K562 (cell line): ENCODE measurements at regions not wholly inside any gene's neighbourhood (a gene's known extent, or its start where the extent isn't known, plus 50 kb on each side); places are given as distances from the start of the nearest gene placed in this dataset.
A peak's percentile ranks its signal among the peaks of the same experiment; 100 is the strongest.
"Not testable (repeated sequence)": the region's sequence is repeated elsewhere in the genome, so short reads cannot be mapped to it uniquely, and the experiment has no call there.

Experiments used
- ATAC-seq: fragments of 200-7000 bp; cut with Tn5 transposase; 3 replicates; pipeline ENCODE4 v1.9.1; 2020; ENCODE audit warnings: moderate library complexity
- BruUV-seq: library from RNA; stranded (reverse); fragments of 400-500 nt; replicated peaks from 2 replicates; lab custom pipeline; 2021; lab: Mats Ljungman, UMichigan
- CTCF ChIA-PET: fragments of 300-600 bp; formaldehyde crosslinking; extraction: SDS; loops from one replicate; lab custom pipeline; 2021; ENCODE audit warnings: low intra/inter-chr PET ratio; lab: Yijun Ruan, JAX
- POLR2A ChIA-PET: fragments of 300-600, 350-650 bp; sonication (Branson Sonifier 250); formaldehyde crosslinking; extraction: SDS; loops from one replicate; lab custom pipeline; 2021; ENCODE audit warnings: antibody characterized with exemption, inconsistent platforms; lab: Yijun Ruan, JAX
- DNase-seq, 4 experiments: peaks; one replicate each; pipeline versions ENCODE4 v3.0.0 to v3.0.0-alpha.2; 2011 to 2018; ENCODE audit warnings: low spot score in 3 of 4, mixed read lengths in 3 of 4; ENCODE audit errors: extremely low read depth in 1 of 4
- FAIRE-seq: peaks from 2 replicates; lab custom pipeline; 2011; peaks lifted over from hg19 to GRCh38; lab: Jason Lieb, UNC
- H2AFZ ChIP-seq: 2 replicates; pipeline ENCODE4 v1.6.0; 2011; ENCODE audit warnings: low read depth, low read length, control low read depth, inconsistent platforms
- H3K27ac ChIP-seq: fragments of 200-600 bp; 3 replicates; pipeline ENCODE4 v1.8.0; 2011; ENCODE audit warnings: low read depth, mild to moderate bottlenecking, control low read depth, inconsistent platforms, low read length, moderate library complexity, mixed read lengths; ENCODE audit errors: extremely low read depth
- H3K27me3 ChIP-seq, 2 experiments: fragments of 300-600 bp in 1 of 2; 2 replicates in 1 of 2; 3 replicates in 1 of 2; pipeline versions ENCODE4 v1.6.0 to v1.8.0; 2011; ENCODE audit warnings: inconsistent platforms in 2 of 2, low read length in 2 of 2, mild to moderate bottlenecking in 1 of 2, mixed read lengths in 1 of 2, moderate library complexity in 1 of 2; ENCODE audit not compliant: control insufficient read depth in 2 of 2, insufficient read depth in 2 of 2
- H3K36me3 ChIP-seq: fragments of 300-600 bp; 3 replicates; pipeline ENCODE4 v1.8.0; 2011; ENCODE audit warnings: mild to moderate bottlenecking, low read length, inconsistent platforms; ENCODE audit not compliant: control insufficient read depth, insufficient read depth
- H3K4me1 ChIP-seq, 2 experiments: fragments of 200-600 bp in 1 of 2; replicated peaks in 1 of 2; 2 replicates in 1 of 2; 3 replicates in 1 of 2; pipeline versions ENCODE4 v1.5.1 to v1.8.0; 2011; ENCODE audit warnings: inconsistent platforms in 2 of 2, low read length in 2 of 2, mild to moderate bottlenecking in 1 of 2, mixed read lengths in 1 of 2, moderate library complexity in 1 of 2; ENCODE audit not compliant: control insufficient read depth in 2 of 2, insufficient read depth in 2 of 2
- H3K4me2 ChIP-seq: 2 replicates; pipeline ENCODE4 v1.6.1; 2011; ENCODE audit warnings: low read length, control low read depth, inconsistent platforms, mixed read lengths; ENCODE audit not compliant: insufficient read depth
- H3K4me3 ChIP-seq: fragments of 200-600 bp; sonication (generic), shearing (Covaris generic); 2 replicates; pipeline ENCODE4 v1.5.1; 2016; ENCODE audit warnings: control low read depth, inconsistent platforms
- H3K79me2 ChIP-seq: fragments of 200-600 bp; 3 replicates; pipeline ENCODE4 v1.8.0; 2011; ENCODE audit warnings: low read length, inconsistent platforms; ENCODE audit not compliant: control insufficient read depth, insufficient read depth
- H3K9ac ChIP-seq, 2 experiments: 2 replicates each; pipeline versions ENCODE4 v1.6.0 to v1.6.1; 2011; ENCODE audit warnings: low read depth in 2 of 2, low read length in 2 of 2, control low read depth in 1 of 2, inconsistent platforms in 1 of 2, mild to moderate bottlenecking in 1 of 2, mixed read lengths in 1 of 2; ENCODE audit not compliant: insufficient read depth in 1 of 2
- H3K9me1 ChIP-seq: one replicate; pipeline ENCODE4 v1.6.0; 2011; ENCODE audit warnings: inconsistent platforms, mild to moderate bottlenecking, low read length, moderate library complexity; ENCODE audit not compliant: control insufficient read depth, insufficient read depth
- H3K9me3 ChIP-seq: replicated peaks from 2 replicates; pipeline ENCODE4 v1.5.1; 2011; ENCODE audit warnings: low read depth, low read length, inconsistent platforms; ENCODE audit not compliant: control insufficient read depth, insufficient read depth
- H4K20me1 ChIP-seq: replicated peaks from 2 replicates; pipeline ENCODE4 v1.6.1; 2011; ENCODE audit warnings: low read length, inconsistent platforms, mixed read lengths; ENCODE audit not compliant: control insufficient read depth, insufficient read depth
- C11orf30 ChIP-seq: fragments of 450-650 bp; IDR thresholded peaks from 2 replicates; pipeline ENCODE4 v1.6.1; 2016; ENCODE audit warnings: low read depth, mild to moderate bottlenecking
- MAFG ChIP-seq: fragments of 450-650 bp; conservative IDR thresholded peaks from 2 replicates; pipeline ENCODE4 v1.6.1; 2016; ENCODE audit warnings: missing genetic modification characterization, missing compliant biosample characterization
- NFE2L1 ChIP-seq: fragments of 450-650 bp; IDR thresholded peaks from 2 replicates; pipeline ENCODE4 v1.6.1; 2016; ENCODE audit warnings: missing genetic modification characterization, low read depth, mild to moderate bottlenecking, missing compliant biosample characterization, moderate library complexity, borderline replicate concordance
- ZNF316 ChIP-seq: fragments of 450-650 bp; IDR thresholded peaks from 2 replicates; pipeline ENCODE4 v1.6.1; 2016
- WGBS: fragments of 100-300 bp; shearing (Covaris generic); methylation state at CpG from one replicate; pipeline ENCODE4 v1.1.6; 2016; ENCODE audit warnings: low coverage, mixed read lengths; ENCODE audit not compliant: insufficient coverage; ENCODE audit errors: missing lambda C conversion rate; 5-methylcytosine and 5-hydroxymethylcytosine counted together
- in situ Hi-C: fragments of 300-500 bp; cut with MboI; formaldehyde crosslinking; loops from 4 replicates; pipeline ENCODE4 v1.15.0; 2018; ENCODE audit warnings: inconsistent platforms, mixed read lengths
- intact Hi-C: fragments of 100-400 bp; cut with micrococcal nuclease; formaldehyde crosslinking; loops from 2 replicates; pipeline ENCODE4 v1.14.2; 2022

DNA sequence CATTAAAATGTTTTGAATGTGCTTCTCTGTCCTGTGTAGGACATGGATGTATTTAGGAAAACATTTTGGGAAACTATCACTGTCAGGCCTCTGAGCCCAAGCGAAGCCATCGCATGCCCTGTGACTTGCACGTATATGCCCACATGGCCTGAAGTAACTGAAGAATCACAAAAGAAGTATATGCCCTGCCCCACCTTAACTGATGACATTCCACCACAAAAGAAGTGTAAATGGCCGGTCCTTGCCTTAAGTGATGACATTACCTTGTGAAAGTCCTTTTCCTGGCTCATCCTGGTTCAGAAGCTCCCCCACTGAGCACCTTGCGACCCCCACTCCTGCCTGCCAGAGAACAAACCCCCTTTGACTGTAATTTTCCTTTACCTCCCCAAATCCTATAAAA, 191.1 kb upstream of the MEIS1 start:
- in situ Hi-C loops, CTCF ChIA-PET, DNase-seq, H4K20me1 ChIP-seq, H2AFZ ChIP-seq, POLR2A ChIA-PET, H3K4me3 ChIP-seq, H3K79me2 ChIP-seq, BruUV-seq, ATAC-seq, H3K27me3 ChIP-seq, H3K9ac ChIP-seq, FAIRE-seq, H3K9me3 ChIP-seq, H3K4me2 ChIP-seq, H3K27ac ChIP-seq, H3K4me1 ChIP-seq, H3K9me1 ChIP-seq, H3K36me3 ChIP-seq, intact Hi-C loops: not testable (repeated sequence)
- WGBS, result 3% methylated on average over 5 of the region's 5 CpGs

DNA sequence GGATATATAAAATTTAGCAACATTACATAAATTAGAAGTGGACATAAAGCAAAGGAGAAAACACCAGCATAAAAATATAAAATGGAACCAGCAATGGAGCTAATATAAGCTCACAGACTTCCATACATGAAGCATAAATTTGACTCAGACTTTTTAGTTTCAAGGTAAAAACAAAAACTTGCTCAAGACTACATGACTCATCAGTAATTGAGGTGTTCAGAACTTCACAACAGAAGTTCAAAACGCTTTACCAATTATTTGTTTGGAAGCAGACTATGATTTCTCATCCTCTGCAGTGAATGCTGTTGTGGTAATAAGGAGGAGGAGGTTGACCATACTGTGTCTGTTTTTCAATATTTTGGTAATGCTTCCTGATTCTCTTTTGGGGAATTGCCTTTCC, 192.0 kb upstream of the MEIS1 start:
- H3K4me2 ChIP-seq, ATAC-seq, POLR2A ChIA-PET, H3K4me3 ChIP-seq, H3K9me1 ChIP-seq, H3K79me2 ChIP-seq, CTCF ChIA-PET, H3K27me3 ChIP-seq, in situ Hi-C loops, H3K36me3 ChIP-seq, H3K9me3 ChIP-seq, H3K4me1 ChIP-seq, BruUV-seq, H2AFZ ChIP-seq, H3K27ac ChIP-seq, H3K9ac ChIP-seq, H4K20me1 ChIP-seq, intact Hi-C loops, DNase-seq: not testable (repeated sequence)
- WGBS, result 0% methylated on average over 1 of the region's 1 CpG
- TF ChIP-seq ZNF316, result peak; percentile 45
- TF ChIP-seq C11orf30, result peak; percentile 25; the same call in 1 of the 2 replicates
- peak; percentile 65 for TF ChIP-seq MAFG (tag)
- peak; percentile 47; the same call in 1 of the 2 replicates for TF ChIP-seq NFE2L1 (tag)
- peak; percentile 65 for FAIRE-seq
